GM12864 (cell line): ENCODE measurements at regions not wholly inside any gene's neighbourhood (a gene's known extent, or its start where the extent isn't known, plus 50 kb on each side); places are given as distances from the start of the nearest gene placed in this dataset.

Source experiments
- DNase-seq: peaks from one replicate; pipeline ENCODE4 v3.0.0-alpha.2; 2011; ENCODE audit warnings: low read depth
- H3K4me3 ChIP-seq: 2 replicates; pipeline ENCODE4 v1.5.1; 2011; ENCODE audit warnings: mild to moderate bottlenecking, low read depth, low read length, control low read depth
- TF ChIP-seq, protein P1 (sequence below): IDR thresholded peaks from 2 replicates; pipeline ENCODE4 v1.5.1; 2011; ENCODE audit warnings: low read depth, mild to moderate bottlenecking, moderate library complexity, low read length, control low read depth, inconsistent platforms; ENCODE audit errors: missing control alignments

DNA sequence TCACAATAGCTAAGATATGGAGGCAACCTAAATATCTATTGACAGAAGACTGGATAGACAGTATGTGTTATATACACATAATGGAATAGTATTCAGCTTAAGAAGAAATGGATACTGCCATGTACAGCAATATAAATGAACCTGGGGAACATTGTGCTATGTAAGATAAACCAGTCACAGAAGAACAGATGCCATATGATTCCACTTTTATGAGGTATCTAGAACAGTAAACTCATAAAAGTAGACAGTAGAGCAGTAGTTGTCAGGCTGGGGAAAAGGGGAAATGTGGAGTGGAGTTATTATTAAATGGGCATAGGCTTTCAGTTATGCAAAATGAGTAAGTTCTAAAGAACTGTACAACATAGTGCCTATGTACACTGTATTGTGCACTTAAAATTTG is 1055.7 kb upstream of the TMEFF2 start:
- DNase-seq, result no peak
- TF ChIP-seq, protein P1, sequence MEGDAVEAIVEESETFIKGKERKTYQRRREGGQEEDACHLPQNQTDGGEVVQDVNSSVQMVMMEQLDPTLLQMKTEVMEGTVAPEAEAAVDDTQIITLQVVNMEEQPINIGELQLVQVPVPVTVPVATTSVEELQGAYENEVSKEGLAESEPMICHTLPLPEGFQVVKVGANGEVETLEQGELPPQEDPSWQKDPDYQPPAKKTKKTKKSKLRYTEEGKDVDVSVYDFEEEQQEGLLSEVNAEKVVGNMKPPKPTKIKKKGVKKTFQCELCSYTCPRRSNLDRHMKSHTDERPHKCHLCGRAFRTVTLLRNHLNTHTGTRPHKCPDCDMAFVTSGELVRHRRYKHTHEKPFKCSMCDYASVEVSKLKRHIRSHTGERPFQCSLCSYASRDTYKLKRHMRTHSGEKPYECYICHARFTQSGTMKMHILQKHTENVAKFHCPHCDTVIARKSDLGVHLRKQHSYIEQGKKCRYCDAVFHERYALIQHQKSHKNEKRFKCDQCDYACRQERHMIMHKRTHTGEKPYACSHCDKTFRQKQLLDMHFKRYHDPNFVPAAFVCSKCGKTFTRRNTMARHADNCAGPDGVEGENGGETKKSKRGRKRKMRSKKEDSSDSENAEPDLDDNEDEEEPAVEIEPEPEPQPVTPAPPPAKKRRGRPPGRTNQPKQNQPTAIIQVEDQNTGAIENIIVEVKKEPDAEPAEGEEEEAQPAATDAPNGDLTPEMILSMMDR, result no peak
- no peak overlapping the region for H3K4me3 ChIP-seq

DNA sequence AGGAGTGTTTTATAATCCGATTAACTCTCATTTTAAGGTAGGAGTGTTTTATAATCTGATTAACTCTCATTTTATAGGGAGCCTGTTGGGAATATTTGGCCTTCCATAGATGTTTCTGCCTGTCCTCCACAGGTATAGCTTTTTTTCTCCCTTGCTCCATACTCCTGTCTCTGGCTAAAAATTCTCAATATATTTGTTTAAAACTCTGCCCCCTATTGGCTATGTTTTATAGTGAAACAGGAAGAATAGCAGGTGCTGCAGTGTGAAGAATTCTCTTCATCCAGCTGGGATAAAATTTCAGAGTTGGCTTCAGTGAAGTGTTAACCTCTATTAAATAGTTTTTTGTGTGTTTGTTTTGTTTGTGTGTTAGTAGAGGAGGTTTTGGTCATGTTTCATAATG is 1046.0 kb upstream of the TMEFF2 start:
- no peak for DNase-seq
- H3K4me3 ChIP-seq, result no peak overlapping the region
- TF ChIP-seq, protein P1, result peak; percentile 37

DNA sequence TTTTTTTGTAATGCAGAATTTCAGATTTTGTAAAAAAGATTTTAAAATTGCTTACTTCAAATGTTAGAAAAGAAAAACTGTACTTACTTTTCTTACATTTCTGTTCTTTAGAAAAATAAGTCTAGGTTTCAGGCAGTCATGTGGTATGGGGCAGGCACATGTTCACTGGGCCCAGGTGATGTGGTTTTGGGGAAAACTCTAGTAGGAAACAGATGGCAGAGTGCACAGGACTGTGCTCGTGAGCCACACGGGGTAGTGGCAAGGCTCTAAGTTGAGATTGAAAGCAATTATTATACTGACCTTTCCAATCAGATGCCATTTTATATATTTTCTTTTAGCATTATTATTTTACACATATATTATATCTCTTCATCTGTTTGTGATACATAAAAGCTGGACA is 1036.9 kb upstream of the TMEFF2 start:
- TF ChIP-seq, protein P1, result no peak
- no peak overlapping the region for H3K4me3 ChIP-seq
- no peak for DNase-seq

DNA sequence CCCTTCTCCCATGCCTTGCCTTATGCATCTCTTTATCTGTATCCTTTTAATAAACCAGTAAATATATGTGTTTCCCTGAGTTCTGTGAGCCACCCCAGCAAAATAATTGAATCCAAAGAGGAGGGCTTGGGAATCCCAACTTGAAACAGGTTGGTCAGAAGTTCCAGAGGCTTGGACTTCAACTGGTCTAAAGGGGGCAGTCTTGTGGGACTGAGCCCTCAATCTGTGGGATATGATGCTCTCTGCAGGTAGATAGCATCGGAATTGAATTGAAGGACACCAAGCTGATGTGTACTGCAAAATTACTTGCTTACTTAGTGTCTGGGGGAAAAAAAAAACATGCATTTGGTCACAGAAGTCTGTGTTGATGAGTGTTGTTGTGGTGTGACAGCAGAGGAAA is 1033.5 kb upstream of the TMEFF2 start:
- H3K4me3 ChIP-seq, result no peak overlapping the region
- TF ChIP-seq, protein P1, result no peak
- DNase-seq, result no peak

DNA sequence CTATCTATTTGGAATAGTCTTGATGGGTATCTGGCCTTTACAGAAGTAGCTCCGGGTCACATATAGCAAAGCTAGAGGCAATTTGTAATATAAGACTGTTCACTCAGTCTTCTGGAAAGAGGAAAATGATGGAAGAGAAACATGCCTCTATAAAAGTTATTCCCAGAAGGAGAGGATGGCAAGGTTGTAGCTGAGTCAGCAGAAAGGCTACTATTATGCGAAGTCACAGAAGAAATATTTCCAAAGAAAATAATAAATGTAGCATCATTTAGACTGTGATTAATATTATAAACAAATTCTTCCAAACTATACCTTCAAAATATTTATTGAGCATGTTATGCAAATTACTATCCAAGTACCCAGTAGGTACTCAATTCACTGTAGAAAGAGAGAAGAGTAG is 1027.7 kb upstream of the TMEFF2 start:
- TF ChIP-seq, protein P1, result no peak
- DNase-seq, result no peak
- H3K4me3 ChIP-seq, result no peak overlapping the region

DNA sequence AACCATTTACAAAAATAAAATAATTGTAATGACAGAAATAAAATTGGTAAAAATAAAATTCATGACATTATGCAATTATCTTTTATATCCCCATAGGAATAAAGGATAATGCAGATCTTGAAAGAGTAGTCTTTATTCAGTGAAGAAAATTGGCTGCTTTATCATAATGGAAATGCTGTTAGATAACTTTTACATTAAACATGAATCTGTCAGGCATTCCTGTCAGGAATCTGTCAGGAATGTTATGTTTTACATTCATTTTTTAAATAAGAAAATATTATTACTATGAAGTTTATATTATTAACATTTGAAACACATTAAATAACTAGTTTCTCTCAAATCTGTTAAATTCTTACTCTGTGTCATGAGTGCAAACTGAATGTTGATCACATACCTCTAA is 1024.7 kb upstream of the TMEFF2 start:
- H3K4me3 ChIP-seq, result no peak overlapping the region
- no peak for DNase-seq
- TF ChIP-seq, protein P1, result no peak

DNA sequence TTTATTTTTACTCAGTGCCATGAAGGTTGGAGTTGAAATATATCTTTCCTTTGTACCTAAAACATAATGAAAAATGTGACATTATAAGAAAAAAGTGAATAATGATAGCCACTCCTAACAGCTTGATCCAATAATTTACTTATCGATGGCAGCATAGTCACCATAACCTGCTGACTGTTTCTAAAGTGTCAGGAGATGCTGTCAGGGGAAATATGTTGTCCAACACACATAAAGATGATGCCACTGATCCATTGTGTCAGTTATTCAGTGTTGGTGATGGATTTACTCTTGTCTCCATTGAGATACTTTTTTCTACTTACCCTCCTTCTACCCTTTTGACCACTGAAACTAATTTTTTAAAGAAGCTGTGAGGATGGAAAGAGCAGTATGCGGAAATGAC is 1006.9 kb upstream of the TMEFF2 start:
- TF ChIP-seq, protein P1, result no peak
- no peak overlapping the region for H3K4me3 ChIP-seq

More for the DNA sequence above, 1006.9 kb upstream of the TMEFF2 start:
- DNase-seq, result no peak
